HFF-Myc (cell line): ENCODE measurements at regions not wholly inside any gene's neighbourhood (a gene's known extent, or its start where the extent isn't known, plus 50 kb on each side); places are given as distances from the start of the nearest gene placed in this dataset.

ENCODE experiments used
- DNase-seq: peaks from one replicate; pipeline ENCODE4 v3.0.0-alpha.2; 2011; ENCODE audit warnings: low read depth; ENCODE audit errors: extremely low read depth
- H3K4me3 ChIP-seq: replicated peaks from 2 replicates; pipeline ENCODE4 v1.5.1; 2011; ENCODE audit warnings: low read depth, mild to moderate bottlenecking, control low read depth, low read length
- CTCF ChIP-seq: IDR thresholded peaks from 2 replicates; pipeline ENCODE4 v1.5.1; 2012; ENCODE audit warnings: mild to moderate bottlenecking, low read depth, low read length, control low read depth; ENCODE audit errors: missing control alignments

- no peak for DNase-seq
- no peak for TF ChIP-seq CTCF
- H3K4me3 ChIP-seq: no peak overlapping the region
Observed at GRCh38 chr13:47036294-47037008, 139.6 kb upstream of the HTR2A start.

GRCh38 chr13:47033216-47033615 is 136.4 kb upstream of the HTR2A start:
- no peak overlapping the region for H3K4me3 ChIP-seq
- no peak for TF ChIP-seq CTCF
- no peak for DNase-seq

GRCh38 chr13:47027780-47028437 is 131.1 kb upstream of the HTR2A start:
- H3K4me3 ChIP-seq: no peak overlapping the region
- no peak for DNase-seq
- no peak for TF ChIP-seq CTCF

- no peak for DNase-seq
- H3K4me3 ChIP-seq: no peak overlapping the region
- no peak for TF ChIP-seq CTCF
Observed at GRCh38 chr13:47025791-47026447, 129.1 kb upstream of the HTR2A start.

- no peak for DNase-seq
- TF ChIP-seq CTCF: no peak
- no peak overlapping the region for H3K4me3 ChIP-seq
Observed at GRCh38 chr13:47019977-47020376, 123.1 kb upstream of the HTR2A start.

GRCh38 chr13:47017476-47017875 is 120.6 kb upstream of the HTR2A start:
- DNase-seq: no peak
- no peak overlapping the region for H3K4me3 ChIP-seq
- TF ChIP-seq CTCF: no peak
